Endothelial cell of umbilical vein (primary cell): ENCODE measurements at regions not wholly inside any gene's neighbourhood (a gene's known extent, or its start where the extent isn't known, plus 50 kb on each side); places are given as distances from the start of the nearest gene placed in this dataset.
A peak's percentile ranks its signal among the peaks of the same experiment; 100 is the strongest.

ENCODE experiments used
- BruUV-seq: library from RNA; stranded (reverse); fragments of 400-500 nt; replicated peaks from 2 replicates; lab custom pipeline; 2021; lab: Mats Ljungman, UMichigan
- CTCF ChIA-PET: fragments of 300-600, 350-600 bp; sonication (Branson Sonifier 250); formaldehyde crosslinking; loops from one replicate; lab custom pipeline; 2021; ENCODE audit warnings: antibody characterized with exemption, inconsistent platforms; lab: Charles Lee
- POLR2A ChIA-PET: fragments of 300-600, 350-600 bp; sonication (Branson Sonifier 250); formaldehyde crosslinking; loops from one replicate; lab custom pipeline; 2021; ENCODE audit warnings: antibody characterized with exemption, inconsistent platforms; lab: Charles Lee
- DNase-seq: peaks from one replicate; pipeline ENCODE4 v3.0.0-alpha.2; 2011; ENCODE audit warnings: low read depth, low spot score
- FAIRE-seq: peaks from 2 replicates; lab custom pipeline; 2011; peaks lifted over from hg19 to GRCh38; lab: Jason Lieb, UNC
- H2AFZ ChIP-seq: 2 replicates; pipeline ENCODE4 v1.6.0; 2012; ENCODE audit warnings: low read depth, low read length, control low read depth, inconsistent platforms
- H3K27ac ChIP-seq: 2 replicates; pipeline ENCODE4 v1.5.1; 2011; ENCODE audit warnings: low read depth, mild to moderate bottlenecking, control low read depth, low read length, moderate library complexity; ENCODE audit not compliant: insufficient read depth
- H3K27me3 ChIP-seq, 2 experiments: 2 replicates each; pipeline versions ENCODE4 v1.6.0 to v1.6.1; 2011; ENCODE audit warnings: low read length in 2 of 2, mixed read lengths in 1 of 2; ENCODE audit not compliant: control insufficient read depth in 2 of 2, insufficient read depth in 2 of 2
- H3K36me3 ChIP-seq, 2 experiments: 2 replicates in 1 of 2; 3 replicates in 1 of 2; pipeline ENCODE4 v1.5.1; 2011; ENCODE audit warnings: low read length in 2 of 2, mild to moderate bottlenecking in 1 of 2, moderate library complexity in 1 of 2; ENCODE audit not compliant: control insufficient read depth in 2 of 2, insufficient read depth in 2 of 2; ENCODE audit errors: extremely low read depth in 1 of 2
- H3K4me1 ChIP-seq: 3 replicates; pipeline ENCODE4 v1.5.1; 2011; ENCODE audit warnings: mild to moderate bottlenecking, low read length; ENCODE audit not compliant: control insufficient read depth, insufficient read depth; ENCODE audit errors: extremely low read depth
- H3K4me2 ChIP-seq: 2 replicates; pipeline ENCODE4 v1.6.1; 2011; ENCODE audit warnings: low read length, control low read depth, mixed read lengths; ENCODE audit not compliant: insufficient read depth
- H3K4me3 ChIP-seq, 3 experiments: fragments of 200-600 bp in 1 of 3; sonication (generic), shearing (Covaris generic) in 1 of 3; replicated peaks in 1 of 3; 2 replicates each; pipeline ENCODE4 v1.5.1; 2011 to 2016; ENCODE audit warnings: control low read depth in 3 of 3, low read length in 3 of 3, mild to moderate bottlenecking in 2 of 3, inconsistent platforms in 1 of 3, low read depth in 1 of 3, moderate library complexity in 1 of 3; ENCODE audit not compliant: insufficient read depth in 1 of 3
- H3K79me2 ChIP-seq: 2 replicates; pipeline ENCODE4 v1.6.0; 2012; ENCODE audit warnings: low read length, inconsistent platforms; ENCODE audit not compliant: control insufficient read depth, insufficient read depth
- H3K9ac ChIP-seq: replicated peaks from 2 replicates; pipeline ENCODE3; 2011; ENCODE audit warnings: low read length, control low read depth; ENCODE audit not compliant: insufficient read depth; ENCODE audit errors: extremely low read depth
- H3K9me1 ChIP-seq: replicated peaks from 3 replicates; pipeline ENCODE4 v1.6.0; 2011; ENCODE audit warnings: mild to moderate bottlenecking, low read length; ENCODE audit not compliant: control insufficient read depth, insufficient read depth; ENCODE audit errors: extremely low read depth
- H3K9me3 ChIP-seq: replicated peaks from 2 replicates; pipeline ENCODE4 v1.5.1; 2012; ENCODE audit warnings: low read length, inconsistent platforms; ENCODE audit not compliant: control insufficient read depth, insufficient read depth
- H4K20me1 ChIP-seq: replicated peaks from 2 replicates; pipeline ENCODE3; 2011; ENCODE audit warnings: mild to moderate bottlenecking, low read length; ENCODE audit not compliant: control insufficient read depth, insufficient read depth; ENCODE audit errors: extremely low read depth
- CTCF ChIP-seq, 2 donors: IDR thresholded peaks; 1 replicate in 1 of 2; 2 replicates in 1 of 2; pipeline ENCODE4 v1.5.1; 2011; ENCODE audit warnings: low read length in 2 of 2, mild to moderate bottlenecking in 2 of 2, moderate library complexity in 2 of 2, control low read depth in 1 of 2, inconsistent platforms in 1 of 2, low read depth in 1 of 2; ENCODE audit not compliant: insufficient read depth in 1 of 2; ENCODE audit errors: extremely low read depth in 1 of 2
- EZH2 ChIP-seq: IDR thresholded peaks from 2 replicates; pipeline ENCODE4 v1.6.1; 2012; ENCODE audit warnings: borderline replicate concordance, low read depth, mild to moderate bottlenecking, moderate library complexity, low read length, inconsistent platforms; ENCODE audit not compliant: severe bottlenecking
- FOS ChIP-seq: IDR thresholded peaks from 2 replicates; pipeline ENCODE4 v1.6.1; 2011; ENCODE audit warnings: mild to moderate bottlenecking, low read length, moderate library complexity, borderline replicate concordance; ENCODE audit not compliant: insufficient read depth
- GATA2 ChIP-seq: IDR thresholded peaks from 2 replicates; pipeline ENCODE4 v1.7.0; 2011; ENCODE audit warnings: low read depth, mild to moderate bottlenecking, moderate library complexity, mixed read lengths, low read length; ENCODE audit not compliant: insufficient read length, insufficient read depth
- JUN ChIP-seq: IDR thresholded peaks from 2 replicates; pipeline ENCODE4 v1.6.1; 2011; ENCODE audit warnings: borderline replicate concordance, low read depth; ENCODE audit not compliant: insufficient read length, insufficient read depth
- MAX ChIP-seq: IDR thresholded peaks from 2 replicates; pipeline ENCODE4 v1.6.1; 2011; ENCODE audit not compliant: insufficient read depth, insufficient read length
- MYC ChIP-seq: IDR thresholded peaks from one replicate; pipeline ENCODE4 v1.6.1; 2011; ENCODE audit warnings: mild to moderate bottlenecking, low read depth, low read length
- POLR2A ChIP-seq: IDR thresholded peaks from 2 replicates; pipeline ENCODE4 v1.6.1; 2012; ENCODE audit warnings: low read depth, mild to moderate bottlenecking, control low read depth, low read length
- POLR2AphosphoS5 ChIP-seq: IDR thresholded peaks from 2 replicates; pipeline ENCODE4 v1.6.1; 2012; ENCODE audit warnings: low read depth, mild to moderate bottlenecking, control low read depth, low read length, moderate library complexity; ENCODE audit not compliant: insufficient read depth
- dilution Hi-C: fragments of 300-500 bp; cut with MboI; formaldehyde crosslinking; loops from one replicate; pipeline ENCODE4 v1.15.0; 2019; ENCODE audit warnings: low sequenced_read_pairs; ENCODE audit not compliant: extremely low pct_ligation_motif_present
- intact Hi-C: fragments of 100-400 bp; cut with micrococcal nuclease; formaldehyde crosslinking; loops from one replicate; pipeline ENCODE4 v1.10.0; 2022

- no TSS peak for BruUV-seq
- Histone ChIP-seq H3K9ac (no peak overlapping the region), H2AFZ (no peak overlapping the region), H3K9me3 (no peaks in the 10 kb centered on the region), H3K27ac (no peak overlapping the region), H4K20me1 (no peaks in the 10 kb centered on the region), H3K4me1 (no peaks in the 10 kb centered on the region), H3K36me3 (no peaks in the 10 kb centered on the region), H3K9me1 (no peaks in the 10 kb centered on the region), H3K27me3 (no peaks in the 10 kb centered on the region), H3K4me3 (no peak overlapping the region), H3K4me2 (no peak overlapping the region), H3K79me2 (no peaks in the 10 kb centered on the region)
- CTCF ChIA-PET: interaction anchor here (0.6 to 3.5 kb wide), 4 partner anchors 181 to 230 kb away, joined by 3 to 59 read pairs (median 3); no protein-coding TSS in a partner anchor
- no peak for FAIRE-seq
- peak; percentile 18 for DNase-seq
- intact Hi-C loops: loop anchor here (1.0 kb wide), 1 partner anchor 182 kb away; no protein-coding TSS in a partner anchor
- dilution Hi-C loops: no loop called here
- TF ChIP-seq POLR2A (no peak), MYC (no peak), GATA2 (no peak), FOS (no peak), EZH2 (no peak), MAX (no peak), POLR2AphosphoS5 (no peak), CTCF (IDR thresholded peaks at IDR 0.05; ENCODE audit: extremely low read depth in 1 of 2, insufficient read depth in 1 of 2, low read depth in 1 of 2, low read length in 2 of 2) (no peak), JUN (no peak)
- POLR2A ChIA-PET: no interaction called here
Observed at GRCh38 chr4:42750091-42750490, 93.2 kb upstream of the ATP8A1 start.
